ENCODE measurements at regions not wholly inside any gene's neighbourhood (a gene's known extent, or its start where the extent isn't known, plus 50 kb on each side); places are given as distances from the start of the nearest gene placed in this dataset.

DNA sequence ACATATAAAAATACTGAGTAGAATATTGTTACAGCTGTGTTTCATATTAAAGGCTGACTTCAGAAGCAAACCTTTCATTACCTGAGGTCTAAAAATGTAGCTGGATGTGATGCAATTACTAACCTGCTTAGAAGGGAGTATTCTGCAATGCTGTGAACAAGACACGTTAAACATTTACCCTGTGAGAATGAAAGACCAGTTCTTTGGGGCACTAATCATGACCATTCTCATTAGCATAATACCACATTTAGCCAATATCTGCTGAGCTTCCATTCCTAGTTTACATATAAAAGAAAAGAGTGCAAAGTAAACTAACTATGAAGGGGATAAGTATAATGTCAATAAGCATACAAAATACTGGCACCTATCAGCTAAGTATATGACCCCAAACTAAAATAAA, 784.0 kb upstream of the KLHL29 start:
- no peak overlapping the region for H3K4me3 ChIP-seq (ENCODE audit: low read depth in 2 of 2, low read length in 2 of 2)
- H3K27me3 ChIP-seq (ENCODE audit: control insufficient read depth, insufficient read depth, low read length): no peaks in the 10 kb centered on the region
- no peaks in the 10 kb centered on the region for H3K36me3 ChIP-seq (ENCODE audit: control insufficient read depth, insufficient read depth, low read length)
- CTCF ChIA-PET: no interaction called here
- H3K4me1 ChIP-seq (ENCODE audit: control insufficient read depth, insufficient read depth, low read length): no peaks in the 10 kb centered on the region
- no peak overlapping the region for H3K27ac ChIP-seq (ENCODE audit: low read length)
- ATAC-seq: no peak
- TF ChIP-seq, protein P1, sequence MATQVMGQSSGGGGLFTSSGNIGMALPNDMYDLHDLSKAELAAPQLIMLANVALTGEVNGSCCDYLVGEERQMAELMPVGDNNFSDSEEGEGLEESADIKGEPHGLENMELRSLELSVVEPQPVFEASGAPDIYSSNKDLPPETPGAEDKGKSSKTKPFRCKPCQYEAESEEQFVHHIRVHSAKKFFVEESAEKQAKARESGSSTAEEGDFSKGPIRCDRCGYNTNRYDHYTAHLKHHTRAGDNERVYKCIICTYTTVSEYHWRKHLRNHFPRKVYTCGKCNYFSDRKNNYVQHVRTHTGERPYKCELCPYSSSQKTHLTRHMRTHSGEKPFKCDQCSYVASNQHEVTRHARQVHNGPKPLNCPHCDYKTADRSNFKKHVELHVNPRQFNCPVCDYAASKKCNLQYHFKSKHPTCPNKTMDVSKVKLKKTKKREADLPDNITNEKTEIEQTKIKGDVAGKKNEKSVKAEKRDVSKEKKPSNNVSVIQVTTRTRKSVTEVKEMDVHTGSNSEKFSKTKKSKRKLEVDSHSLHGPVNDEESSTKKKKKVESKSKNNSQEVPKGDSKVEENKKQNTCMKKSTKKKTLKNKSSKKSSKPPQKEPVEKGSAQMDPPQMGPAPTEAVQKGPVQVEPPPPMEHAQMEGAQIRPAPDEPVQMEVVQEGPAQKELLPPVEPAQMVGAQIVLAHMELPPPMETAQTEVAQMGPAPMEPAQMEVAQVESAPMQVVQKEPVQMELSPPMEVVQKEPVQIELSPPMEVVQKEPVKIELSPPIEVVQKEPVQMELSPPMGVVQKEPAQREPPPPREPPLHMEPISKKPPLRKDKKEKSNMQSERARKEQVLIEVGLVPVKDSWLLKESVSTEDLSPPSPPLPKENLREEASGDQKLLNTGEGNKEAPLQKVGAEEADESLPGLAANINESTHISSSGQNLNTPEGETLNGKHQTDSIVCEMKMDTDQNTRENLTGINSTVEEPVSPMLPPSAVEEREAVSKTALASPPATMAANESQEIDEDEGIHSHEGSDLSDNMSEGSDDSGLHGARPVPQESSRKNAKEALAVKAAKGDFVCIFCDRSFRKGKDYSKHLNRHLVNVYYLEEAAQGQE (IDR thresholded peaks at IDR 0.05; ENCODE audit: insufficient read depth in 1 of 2, low read depth in 2 of 2, low read length in 1 of 2): no peak
- no peak for TF ChIP-seq SIN3A (IDR thresholded peaks at IDR 0.05; ENCODE audit: borderline replicate concordance, insufficient read depth, low read depth, low read length)
- no peak for TF ChIP-seq TCF7L2 (IDR thresholded peaks at IDR 0.05; ENCODE audit: low read depth, low read length)
- no peak for TF ChIP-seq POLR2AphosphoS5 (IDR thresholded peaks at IDR 0.05; ENCODE audit: low read depth, low read length)
- TF ChIP-seq, protein P2, sequence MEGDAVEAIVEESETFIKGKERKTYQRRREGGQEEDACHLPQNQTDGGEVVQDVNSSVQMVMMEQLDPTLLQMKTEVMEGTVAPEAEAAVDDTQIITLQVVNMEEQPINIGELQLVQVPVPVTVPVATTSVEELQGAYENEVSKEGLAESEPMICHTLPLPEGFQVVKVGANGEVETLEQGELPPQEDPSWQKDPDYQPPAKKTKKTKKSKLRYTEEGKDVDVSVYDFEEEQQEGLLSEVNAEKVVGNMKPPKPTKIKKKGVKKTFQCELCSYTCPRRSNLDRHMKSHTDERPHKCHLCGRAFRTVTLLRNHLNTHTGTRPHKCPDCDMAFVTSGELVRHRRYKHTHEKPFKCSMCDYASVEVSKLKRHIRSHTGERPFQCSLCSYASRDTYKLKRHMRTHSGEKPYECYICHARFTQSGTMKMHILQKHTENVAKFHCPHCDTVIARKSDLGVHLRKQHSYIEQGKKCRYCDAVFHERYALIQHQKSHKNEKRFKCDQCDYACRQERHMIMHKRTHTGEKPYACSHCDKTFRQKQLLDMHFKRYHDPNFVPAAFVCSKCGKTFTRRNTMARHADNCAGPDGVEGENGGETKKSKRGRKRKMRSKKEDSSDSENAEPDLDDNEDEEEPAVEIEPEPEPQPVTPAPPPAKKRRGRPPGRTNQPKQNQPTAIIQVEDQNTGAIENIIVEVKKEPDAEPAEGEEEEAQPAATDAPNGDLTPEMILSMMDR (IDR thresholded peaks at IDR 0.05): no peak
- no TSS peak for BruUV-seq (replicated peaks)
- DNase-seq (ENCODE audit: low read depth, low spot score): no peak
- POLR2A ChIA-PET: no interaction called here
- no peaks in the 10 kb centered on the region for H3K9me3 ChIP-seq (ENCODE audit: control insufficient read depth, insufficient read depth, low read depth, low read length)
- in situ Hi-C loops (cut with HindIII; ENCODE audit: low pct_unique_long_range_greater_than_20kb, low sequenced_read_pairs) (no loop called here), intact Hi-C loops (cut with micrococcal nuclease; ENCODE audit: unreplicated experiment) (no loop called here)

DNA sequence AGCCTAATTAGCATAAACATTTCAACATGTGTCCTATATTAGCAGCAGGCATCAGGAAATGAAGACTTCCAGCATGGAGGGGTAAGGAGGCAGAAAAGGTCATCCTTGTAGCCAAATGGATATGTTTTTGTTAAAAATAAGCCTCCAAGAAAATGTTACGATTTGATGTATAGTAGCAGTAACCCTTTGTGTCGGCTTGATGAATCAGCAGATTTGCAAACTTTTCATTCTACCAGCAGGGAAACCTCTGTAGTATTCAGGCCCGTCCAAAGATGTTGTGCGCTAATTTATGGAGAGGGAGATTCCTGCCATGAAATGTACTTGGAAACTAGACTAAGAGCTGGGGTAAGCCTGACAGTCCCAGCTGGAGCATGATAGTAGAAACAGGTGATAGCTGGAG, 780.8 kb upstream of the KLHL29 start:
- H3K4me3 ChIP-seq (ENCODE audit: low read depth in 2 of 2, low read length in 2 of 2): no peak overlapping the region
- H3K4me1 ChIP-seq (ENCODE audit: control insufficient read depth, insufficient read depth, low read length): no peaks in the 10 kb centered on the region
- ChIA-PET POLR2A (no interaction called here), CTCF (no interaction called here)
- no peaks in the 10 kb centered on the region for H3K9me3 ChIP-seq (ENCODE audit: control insufficient read depth, insufficient read depth, low read depth, low read length)
- DNase-seq (ENCODE audit: low read depth, low spot score) (no peak), ATAC-seq (no peak)
- intact Hi-C loops (cut with micrococcal nuclease; ENCODE audit: unreplicated experiment): no loop called here
- in situ Hi-C loops (cut with HindIII; ENCODE audit: low pct_unique_long_range_greater_than_20kb, low sequenced_read_pairs): no loop called here
- TF ChIP-seq, protein P2 (IDR thresholded peaks at IDR 0.05): no peak
- no peak for TF ChIP-seq POLR2AphosphoS5 (IDR thresholded peaks at IDR 0.05; ENCODE audit: low read depth, low read length)
- TF ChIP-seq TCF7L2 (IDR thresholded peaks at IDR 0.05; ENCODE audit: low read depth, low read length): no peak
- TF ChIP-seq, protein P1 (IDR thresholded peaks at IDR 0.05; ENCODE audit: insufficient read depth in 1 of 2, low read depth in 2 of 2, low read length in 1 of 2): no peak
- TF ChIP-seq SIN3A (IDR thresholded peaks at IDR 0.05; ENCODE audit: borderline replicate concordance, insufficient read depth, low read depth, low read length): no peak
- H3K36me3 ChIP-seq (ENCODE audit: control insufficient read depth, insufficient read depth, low read length): no peaks in the 10 kb centered on the region
- no peak overlapping the region for H3K27ac ChIP-seq (ENCODE audit: low read length)
- no peaks in the 10 kb centered on the region for H3K27me3 ChIP-seq (ENCODE audit: control insufficient read depth, insufficient read depth, low read length)
- BruUV-seq (replicated peaks): no TSS peak

Data from Panc1 (cell line).